H9 (cell line): ENCODE measurements at regions not wholly inside any gene's neighbourhood (a gene's known extent, or its start where the extent isn't known, plus 50 kb on each side); places are given as distances from the start of the nearest gene placed in this dataset.

Source experiments
- DNase-seq: peaks from one replicate; pipeline ENCODE4 v3.0.0-alpha.2; 2017
- H2AFZ ChIP-seq: one replicate; pipeline ENCODE4 v1.6.1; 2013; ENCODE audit warnings: mild to moderate bottlenecking, low read length, control low read depth, moderate library complexity
- H2AK5ac ChIP-seq: 2 replicates; pipeline ENCODE4 v1.6.1; 2013; ENCODE audit warnings: low read length, control low read depth, mixed read lengths; ENCODE audit not compliant: insufficient read length
- H2BK120ac ChIP-seq: one replicate; pipeline ENCODE4 v1.6.1; 2013; ENCODE audit warnings: low read depth, mild to moderate bottlenecking, low read length, control low read depth, inconsistent platforms; ENCODE audit not compliant: poor library complexity, severe bottlenecking
- H2BK12ac ChIP-seq: 2 replicates; pipeline ENCODE4 v1.6.1; 2013; ENCODE audit warnings: low read length, control low read depth, mixed read lengths, low read depth; ENCODE audit not compliant: insufficient read length
- H2BK15ac ChIP-seq: 2 replicates; pipeline ENCODE4 v1.6.1; 2013; ENCODE audit warnings: low read depth, low read length, control low read depth
- H2BK20ac ChIP-seq: one replicate; pipeline ENCODE4 v1.6.1; 2013; ENCODE audit warnings: low read depth, mild to moderate bottlenecking, low read length, control low read depth, inconsistent platforms; ENCODE audit not compliant: poor library complexity, severe bottlenecking
- H2BK5ac ChIP-seq: 2 replicates; pipeline ENCODE4 v1.6.1; 2013; ENCODE audit warnings: low read length, control low read depth, mixed read lengths; ENCODE audit not compliant: insufficient read length
- H3K14ac ChIP-seq: 2 replicates; pipeline ENCODE4 v1.6.1; 2013; ENCODE audit warnings: low read length, control low read depth; ENCODE audit not compliant: insufficient read depth
- H3K18ac ChIP-seq: 2 replicates; pipeline ENCODE4 v1.6.1; 2013; ENCODE audit warnings: low read depth, mild to moderate bottlenecking, mixed read lengths, low read length, control low read depth; ENCODE audit not compliant: insufficient read length
- H3K23ac ChIP-seq: 2 replicates; pipeline ENCODE4 v1.6.1; 2013; ENCODE audit warnings: low read length, control low read depth, mixed read lengths, low read depth; ENCODE audit not compliant: insufficient read length
- H3K23me2 ChIP-seq: 2 replicates; pipeline ENCODE4 v1.6.1; 2013; ENCODE audit warnings: low read depth, mild to moderate bottlenecking, mixed read lengths, low read length, control low read depth; ENCODE audit not compliant: insufficient read length, poor library complexity, severe bottlenecking
- H3K27ac ChIP-seq: 2 replicates; pipeline ENCODE4 v1.5.1; 2013; ENCODE audit warnings: low read length, control low read depth, mixed read lengths, low read depth; ENCODE audit not compliant: insufficient read length
- H3K27me3 ChIP-seq: 2 replicates; pipeline ENCODE4 v1.6.1; 2013; ENCODE audit warnings: low read length, control low read depth, inconsistent platforms; ENCODE audit not compliant: insufficient read depth
- H3K4ac ChIP-seq: 2 replicates; pipeline ENCODE4 v1.6.1; 2013; ENCODE audit warnings: low read depth, mild to moderate bottlenecking, control low read depth, inconsistent platforms, low read length, moderate library complexity
- H3K4me1 ChIP-seq: 2 replicates; pipeline ENCODE4 v1.6.1; 2013; ENCODE audit warnings: low read length, control low read depth, inconsistent platforms; ENCODE audit not compliant: insufficient read depth
- H3K4me2 ChIP-seq: 2 replicates; pipeline ENCODE4 v1.6.1; 2013; ENCODE audit warnings: low read length, control low read depth, mixed read lengths; ENCODE audit not compliant: insufficient read length, insufficient read depth
- H3K56ac ChIP-seq: 2 replicates; pipeline ENCODE4 v1.6.1; 2013; ENCODE audit warnings: low read depth, mild to moderate bottlenecking, mixed read lengths, low read length, control low read depth; ENCODE audit not compliant: insufficient read length
- H3K79me1 ChIP-seq: 2 replicates; pipeline ENCODE4 v1.6.1; 2013; ENCODE audit warnings: low read depth, mild to moderate bottlenecking, moderate library complexity, low read length, control low read depth, inconsistent platforms; ENCODE audit not compliant: insufficient read depth, poor library complexity, severe bottlenecking
- H3K79me2 ChIP-seq: 2 replicates; pipeline ENCODE4 v1.6.1; 2013; ENCODE audit warnings: low read length, control low read depth, inconsistent platforms; ENCODE audit not compliant: insufficient read depth
- H3K9ac ChIP-seq: 2 replicates; pipeline ENCODE4 v1.6.1; 2013; ENCODE audit warnings: low read length, control low read depth, mixed read lengths; ENCODE audit not compliant: insufficient read length; ENCODE audit errors: extremely low read depth
- H3K9me3 ChIP-seq: one replicate; pipeline ENCODE4 v1.6.1; 2013; ENCODE audit warnings: low read depth, low read length, inconsistent platforms; ENCODE audit not compliant: control insufficient read depth
- H3T11ph ChIP-seq: one replicate; pipeline ENCODE4 v1.6.1; 2013; ENCODE audit warnings: mild to moderate bottlenecking, low read length, control low read depth, inconsistent platforms
- H4K20me1 ChIP-seq: one replicate; pipeline ENCODE4 v1.6.1; 2013; ENCODE audit not compliant: control insufficient read depth, insufficient read length, insufficient read depth
- H4K5ac ChIP-seq: 2 replicates; pipeline ENCODE4 v1.6.1; 2013; ENCODE audit warnings: low read depth, mild to moderate bottlenecking, mixed read lengths, low read length, control low read depth; ENCODE audit not compliant: insufficient read length
- H4K8ac ChIP-seq: replicated peaks from 2 replicates; pipeline ENCODE4 v1.6.1; 2013; ENCODE audit warnings: low read length, control low read depth, mixed read lengths, low read depth; ENCODE audit not compliant: insufficient read length
- H4K91ac ChIP-seq: 2 replicates; pipeline ENCODE4 v1.6.1; 2013; ENCODE audit warnings: low read depth, mild to moderate bottlenecking, moderate library complexity, mixed read lengths, low read length, control low read depth; ENCODE audit not compliant: insufficient read length
- H3K27ac Mint-ChIP-seq, 3 experiments: 2 replicates in 2 of 3; 3 replicates in 1 of 3; pipeline ENCODE4 v1.8.0; 2020 to 2021; ENCODE audit warnings: mixed read lengths in 3 of 3, mild to moderate bottlenecking in 1 of 3, moderate library complexity in 1 of 3
- H3K27me3 Mint-ChIP-seq: 2 replicates; pipeline ENCODE4 v1.8.0; 2021; ENCODE audit warnings: low read depth, mild to moderate bottlenecking, moderate library complexity, mixed read lengths
- H3K36me3 Mint-ChIP-seq, 3 experiments: 2 replicates in 2 of 3; 3 replicates in 1 of 3; pipeline ENCODE4 v1.8.0; 2020 to 2021; ENCODE audit warnings: low read depth in 3 of 3, mixed read lengths in 3 of 3; ENCODE audit not compliant: insufficient read depth in 1 of 3
- H3K4me1 Mint-ChIP-seq, 2 experiments: 2 replicates each; pipeline ENCODE4 v1.8.0; 2020; ENCODE audit warnings: mixed read lengths in 2 of 2
- H3K4me3 Mint-ChIP-seq, 2 experiments: 2 replicates in 1 of 2; 3 replicates in 1 of 2; pipeline ENCODE4 v1.8.0; 2020 to 2021; ENCODE audit warnings: mild to moderate bottlenecking in 2 of 2, mixed read lengths in 2 of 2, moderate library complexity in 1 of 2
- H3K9me3 Mint-ChIP-seq, 2 experiments: 2 replicates in 1 of 2; 3 replicates in 1 of 2; pipeline ENCODE4 v1.8.0; 2020; ENCODE audit warnings: mild to moderate bottlenecking in 2 of 2, mixed read lengths in 2 of 2, moderate library complexity in 1 of 2
- CTCF ChIP-seq: fragments of 200-600 bp; sonication (generic); conservative IDR thresholded peaks from 3 replicates; pipeline ENCODE4 v1.8.0; 2021; ENCODE audit warnings: antibody characterized with exemption, mild to moderate bottlenecking
- WGBS: extraction: QIAGEN DNeasy Blood & Tissue Kit; methylation state at CpG from one replicate; pipeline ENCODE4 v1.1.7; 2013; ENCODE audit warnings: missing lambda C conversion rate, low lambda C conversion rate, mixed read lengths; ENCODE audit not compliant: insufficient read length; ENCODE audit errors: extremely low coverage; 5-methylcytosine and 5-hydroxymethylcytosine counted together

GRCh38 chr1:110266834-110267233, 56.7 kb downstream of the KCNC4 start:
- Histone ChIP-seq H3K23me2 (no peaks in the 10 kb centered on the region), H3K4me1 (no peaks in the 10 kb centered on the region), H2BK15ac (no peak overlapping the region), H3K9me3 (no peaks in the 10 kb centered on the region), H3T11ph (no peak overlapping the region), H3K79me2 (no peaks in the 10 kb centered on the region), H3K18ac (no peak overlapping the region), H4K20me1 (no peaks in the 10 kb centered on the region), H4K8ac (no peak overlapping the region), H4K91ac (no peak overlapping the region), H2BK5ac (no peak overlapping the region), H4K5ac (no peak overlapping the region), H3K79me1 (no peaks in the 10 kb centered on the region), H2AFZ (no peak overlapping the region), H2BK12ac (no peak overlapping the region), H2AK5ac (no peak overlapping the region), H3K56ac (no peak overlapping the region), H2BK20ac (no peak overlapping the region), H2BK120ac (no peak overlapping the region), H3K23ac (no peak overlapping the region), H3K9ac (no peak overlapping the region), H3K27ac (no peak overlapping the region), H3K14ac (no peak overlapping the region), H3K4ac (no peak overlapping the region), H3K27me3 (no peaks in the 10 kb centered on the region), H3K4me2 (no peak overlapping the region)
- Mint-ChIP-seq H3K36me3 (no peaks in the 10 kb centered on the region), H3K4me3 (no peak overlapping the region), H3K27me3 (peaks cover 7% of the 10 kb centered on the region), H3K27ac (no peak overlapping the region), H3K4me1 (peaks cover 18 to 29% of the 10 kb centered on the region in 2 experiments), H3K9me3 (no peaks in the 10 kb centered on the region)
- WGBS: no CpG with 5 or more reads among the region's 4 CpGs
- no peak for DNase-seq
- TF ChIP-seq CTCF: no peak
